ENCODE measurements at regions not wholly inside any gene's neighbourhood (a gene's known extent, or its start where the extent isn't known, plus 50 kb on each side); places are given as distances from the start of the nearest gene placed in this dataset.

- no peak for TF ChIP-seq CTCF (IDR thresholded peaks at IDR 0.05)
- TF ChIP-seq POLR2A (IDR thresholded peaks at IDR 0.05), result no peak
- no peak for TF ChIP-seq POLR2AphosphoS5 (IDR thresholded peaks at IDR 0.05)
Observed at GRCh38 chr1:207243442-207244408, 77.8 kb upstream of the CD55 start.
